SU-DHL-6 (cell line): ENCODE measurements at regions not wholly inside any gene's neighbourhood (a gene's known extent, or its start where the extent isn't known, plus 50 kb on each side); places are given as distances from the start of the nearest gene placed in this dataset.

Experiments used
- H2AFZ ChIP-seq: fragments of 200-600 bp; sonication (generic); 2 replicates; pipeline ENCODE4 v1.6.1; 2014; ENCODE audit warnings: low read depth, mild to moderate bottlenecking, moderate library complexity, mixed read lengths, antibody characterized with exemption, low read length; ENCODE audit not compliant: severe bottlenecking
- H3F3A ChIP-seq: fragments of 200-600 bp; shearing (Covaris generic); 2 replicates; pipeline ENCODE4 v1.6.0; 2016; ENCODE audit warnings: antibody characterized with exemption, mild to moderate bottlenecking; ENCODE audit not compliant: insufficient read depth
- H3K27ac ChIP-seq: fragments of 200-600 bp; sonication (generic); 2 replicates; pipeline ENCODE4 v1.5.1; 2016; ENCODE audit warnings: low read depth, mild to moderate bottlenecking, low read length, moderate library complexity, mixed read lengths
- H3K27me3 ChIP-seq: fragments of 200-600 bp; sonication (generic), shearing (Covaris generic); 2 replicates; pipeline ENCODE4 v1.6.0; 2014; ENCODE audit warnings: mild to moderate bottlenecking, low read length
- H3K36me3 ChIP-seq: fragments of 200-600 bp; sonication (generic); 2 replicates; pipeline ENCODE4 v1.6.1; 2014; ENCODE audit warnings: mild to moderate bottlenecking, low read length, mixed read lengths
- H3K4me2 ChIP-seq: fragments of 300-600, 200-600 bp; shearing (Covaris generic), sonication (generic); 2 replicates; pipeline ENCODE4 v1.6.0; 2014; ENCODE audit warnings: low read length, low read depth, mild to moderate bottlenecking; ENCODE audit not compliant: poor library complexity, severe bottlenecking
- H3K4me3 ChIP-seq: fragments of 200-600 bp; sonication (generic); 2 replicates; pipeline ENCODE4 v1.5.1; 2014; ENCODE audit warnings: antibody characterized with exemption, low read length, mild to moderate bottlenecking, mixed read lengths; ENCODE audit not compliant: insufficient read depth, poor library complexity, severe bottlenecking
- H3K79me2 ChIP-seq: fragments of 200-600 bp; sonication (generic); 2 replicates; pipeline ENCODE4 v1.6.1; 2014; ENCODE audit warnings: mild to moderate bottlenecking, low read length, moderate library complexity; ENCODE audit not compliant: insufficient read depth
- H3K9ac ChIP-seq: fragments of 200-600 bp; sonication (generic); 2 replicates; pipeline ENCODE4 v1.7.0; 2014; ENCODE audit warnings: mild to moderate bottlenecking, low read length
- H3K9me2 ChIP-seq: fragments of 200-600 bp; sonication (generic); replicated peaks from 2 replicates; pipeline ENCODE4 v1.6.1; 2014; ENCODE audit warnings: low read length; ENCODE audit not compliant: insufficient read depth
- H3K9me3 ChIP-seq: fragments of 200-600 bp; sonication (generic); 2 replicates; pipeline ENCODE4 v1.6.1; 2014; ENCODE audit warnings: low read length, mixed read lengths; ENCODE audit not compliant: insufficient read depth
- H4K20me1 ChIP-seq: fragments of 200-600 bp; sonication (generic); 2 replicates; pipeline ENCODE4 v1.6.1; 2014; ENCODE audit warnings: low read depth, mild to moderate bottlenecking, antibody characterized with exemption, low read length, moderate library complexity, mixed read lengths
- EZH2phosphoT487 ChIP-seq: fragments of 200-600 bp; sonication (generic), shearing (Covaris generic); conservative IDR thresholded peaks from 2 replicates; pipeline ENCODE4 v1.6.1; 2018; ENCODE audit warnings: mild to moderate bottlenecking, antibody characterized with exemption, low read length, moderate library complexity, mixed read lengths
- TF ChIP-seq, protein P1 (sequence below): fragments of 200-600 bp; sonication (generic); IDR thresholded peaks from one replicate; pipeline ENCODE4 v1.5.1; 2017; ENCODE audit warnings: antibody characterized with exemption, mild to moderate bottlenecking, low read length, moderate library complexity; ENCODE audit not compliant: insufficient read depth, poor library complexity, severe bottlenecking

- H3K9me3 ChIP-seq = no peaks in the 10 kb centered on the region
- no peaks in the 10 kb centered on the region for H3K36me3 ChIP-seq
- TF ChIP-seq EZH2phosphoT487 = no peak
- TF ChIP-seq, protein P1, sequence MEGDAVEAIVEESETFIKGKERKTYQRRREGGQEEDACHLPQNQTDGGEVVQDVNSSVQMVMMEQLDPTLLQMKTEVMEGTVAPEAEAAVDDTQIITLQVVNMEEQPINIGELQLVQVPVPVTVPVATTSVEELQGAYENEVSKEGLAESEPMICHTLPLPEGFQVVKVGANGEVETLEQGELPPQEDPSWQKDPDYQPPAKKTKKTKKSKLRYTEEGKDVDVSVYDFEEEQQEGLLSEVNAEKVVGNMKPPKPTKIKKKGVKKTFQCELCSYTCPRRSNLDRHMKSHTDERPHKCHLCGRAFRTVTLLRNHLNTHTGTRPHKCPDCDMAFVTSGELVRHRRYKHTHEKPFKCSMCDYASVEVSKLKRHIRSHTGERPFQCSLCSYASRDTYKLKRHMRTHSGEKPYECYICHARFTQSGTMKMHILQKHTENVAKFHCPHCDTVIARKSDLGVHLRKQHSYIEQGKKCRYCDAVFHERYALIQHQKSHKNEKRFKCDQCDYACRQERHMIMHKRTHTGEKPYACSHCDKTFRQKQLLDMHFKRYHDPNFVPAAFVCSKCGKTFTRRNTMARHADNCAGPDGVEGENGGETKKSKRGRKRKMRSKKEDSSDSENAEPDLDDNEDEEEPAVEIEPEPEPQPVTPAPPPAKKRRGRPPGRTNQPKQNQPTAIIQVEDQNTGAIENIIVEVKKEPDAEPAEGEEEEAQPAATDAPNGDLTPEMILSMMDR = no peak
- no peak overlapping the region for H3K4me3 ChIP-seq
- no peaks in the 10 kb centered on the region for H3K27me3 ChIP-seq
- H2AFZ ChIP-seq = no peak overlapping the region
- H3K9me2 ChIP-seq = no peaks in the 10 kb centered on the region
- no peaks in the 10 kb centered on the region for H3F3A ChIP-seq
- no peak overlapping the region for H3K4me2 ChIP-seq
- no peak overlapping the region for H3K27ac ChIP-seq
- no peaks in the 10 kb centered on the region for H4K20me1 ChIP-seq
- no peak overlapping the region for H3K9ac ChIP-seq
- no peaks in the 10 kb centered on the region for H3K79me2 ChIP-seq
These were observed 168.5 kb upstream of the FOXN2 start for GRCh38 chr2:48145845-48146452.

GRCh38 chr2:48146552-48146951 is 167.9 kb upstream of the FOXN2 start:
- no peaks in the 10 kb centered on the region for H3K79me2 ChIP-seq
- H3K9ac ChIP-seq = no peak overlapping the region
- no peak overlapping the region for H2AFZ ChIP-seq
- no peaks in the 10 kb centered on the region for H3K9me2 ChIP-seq
- no peaks in the 10 kb centered on the region for H3K36me3 ChIP-seq
- no peaks in the 10 kb centered on the region for H4K20me1 ChIP-seq
- no peak overlapping the region for H3K27ac ChIP-seq
- H3K4me3 ChIP-seq = no peak overlapping the region
- H3F3A ChIP-seq = no peaks in the 10 kb centered on the region
- TF ChIP-seq, protein P1 = no peak
- TF ChIP-seq EZH2phosphoT487 = no peak
- no peak overlapping the region for H3K4me2 ChIP-seq
- H3K9me3 ChIP-seq = no peaks in the 10 kb centered on the region
- H3K27me3 ChIP-seq = no peaks in the 10 kb centered on the region

- Histone ChIP-seq H3K9me3 (no peaks in the 10 kb centered on the region), H4K20me1 (no peaks in the 10 kb centered on the region), H3K4me3 (no peak overlapping the region), H3K27me3 (no peaks in the 10 kb centered on the region), H3K27ac (no peak overlapping the region), H2AFZ (no peak overlapping the region), H3K79me2 (no peaks in the 10 kb centered on the region), H3K36me3 (no peaks in the 10 kb centered on the region), H3K9ac (no peak overlapping the region), H3K4me2 (no peak overlapping the region), H3F3A (no peaks in the 10 kb centered on the region), H3K9me2 (no peaks in the 10 kb centered on the region)
- TF ChIP-seq, protein P1 = no peak
- no peak for TF ChIP-seq EZH2phosphoT487
These were observed 166.8 kb upstream of the FOXN2 start for GRCh38 chr2:48147719-48148118.
